Caco-2 (cell line): ENCODE measurements at regions not wholly inside any gene's neighbourhood (a gene's known extent, or its start where the extent isn't known, plus 50 kb on each side); places are given as distances from the start of the nearest gene placed in this dataset.

Experiments
- BruUV-seq: library from RNA; stranded (reverse); fragments of 400-500 nt; replicated peaks from 2 replicates; lab custom pipeline; 2021; lab: Mats Ljungman, UMichigan
- CTCF ChIA-PET: fragments of 300-600 bp; sonication (Branson Sonifier 250); formaldehyde crosslinking; loops from one replicate; lab custom pipeline; 2022; ENCODE audit warnings: antibody characterized with exemption; lab: Charles Lee
- POLR2A ChIA-PET: fragments of 300-600 bp; sonication (Branson Sonifier 250); formaldehyde crosslinking; loops from one replicate; lab custom pipeline; 2022; ENCODE audit warnings: antibody characterized with exemption; lab: Charles Lee
- DNase-seq, 2 experiments: peaks; one replicate each; pipeline versions ENCODE4 v3.0.0 to v3.0.0-alpha.2; 2020 to 2022
- H3K27me3 ChIP-seq: replicated peaks from 2 replicates; pipeline ENCODE4 v1.6.0; 2011; ENCODE audit warnings: low read length; ENCODE audit not compliant: control insufficient read depth, insufficient read depth
- H3K36me3 ChIP-seq: 2 replicates; pipeline ENCODE4 v1.5.1; 2011; ENCODE audit warnings: low read length; ENCODE audit not compliant: control insufficient read depth, insufficient read depth
- H3K4me1 ChIP-seq: fragments of 250-450 bp; sonication (Bioruptor Pico); 2 replicates; pipeline ENCODE4 v1.5.1; 2020; ENCODE audit warnings: mild to moderate bottlenecking
- H3K4me3 ChIP-seq: 2 replicates; pipeline ENCODE4 v1.5.1; 2011; ENCODE audit warnings: low read depth, mild to moderate bottlenecking, control low read depth, low read length
- H3K9me3 ChIP-seq: fragments of 250-450 bp; sonication (Bioruptor Pico); 2 replicates; pipeline ENCODE4 v1.5.1; 2020; ENCODE audit warnings: mild to moderate bottlenecking, moderate library complexity
- H3K27ac Mint-ChIP-seq: one replicate; pipeline ENCODE4 v1.8.0; 2022; ENCODE audit warnings: mixed read lengths; ENCODE audit not compliant: unreplicated experiment
- H3K27me3 Mint-ChIP-seq: one replicate; pipeline ENCODE4 v1.8.0; 2022; ENCODE audit warnings: mixed read lengths; ENCODE audit not compliant: insufficient read depth, unreplicated experiment
- H3K36me3 Mint-ChIP-seq: one replicate; pipeline ENCODE4 v1.8.0; 2022; ENCODE audit warnings: mild to moderate bottlenecking, mixed read lengths; ENCODE audit not compliant: insufficient read depth, unreplicated experiment
- H3K4me1 Mint-ChIP-seq: one replicate; pipeline ENCODE4 v1.8.0; 2022; ENCODE audit warnings: low read depth, mixed read lengths; ENCODE audit not compliant: unreplicated experiment
- H3K4me3 Mint-ChIP-seq: one replicate; pipeline ENCODE4 v1.8.0; 2022; ENCODE audit warnings: mild to moderate bottlenecking, moderate library complexity, mixed read lengths; ENCODE audit not compliant: unreplicated experiment
- H3K9me3 Mint-ChIP-seq: one replicate; pipeline ENCODE4 v1.8.0; 2022; ENCODE audit warnings: mixed read lengths; ENCODE audit not compliant: unreplicated experiment
- intact Hi-C: fragments of 100-400 bp; cut with micrococcal nuclease; formaldehyde crosslinking; loops from one replicate; pipeline ENCODE4 v1.10.0; 2022; ENCODE audit not compliant: unreplicated experiment
- TF ChIP-seq, protein P1 (sequence below), 2 experiments: fragments of 200-600 bp in 1 of 2; IDR thresholded peaks; 1 replicate in 1 of 2; 2 replicates in 1 of 2; pipeline versions ENCODE4 v1.5.1 to v1.8.0; 2011 to 2022; ENCODE audit warnings: antibody characterized with exemption in 1 of 2, control low read depth in 1 of 2, inconsistent platforms in 1 of 2, low read depth in 1 of 2, low read length in 1 of 2, mild to moderate bottlenecking in 1 of 2, moderate library complexity in 1 of 2; ENCODE audit not compliant: insufficient read depth in 1 of 2, severe bottlenecking in 1 of 2, unreplicated experiment in 1 of 2

DNA sequence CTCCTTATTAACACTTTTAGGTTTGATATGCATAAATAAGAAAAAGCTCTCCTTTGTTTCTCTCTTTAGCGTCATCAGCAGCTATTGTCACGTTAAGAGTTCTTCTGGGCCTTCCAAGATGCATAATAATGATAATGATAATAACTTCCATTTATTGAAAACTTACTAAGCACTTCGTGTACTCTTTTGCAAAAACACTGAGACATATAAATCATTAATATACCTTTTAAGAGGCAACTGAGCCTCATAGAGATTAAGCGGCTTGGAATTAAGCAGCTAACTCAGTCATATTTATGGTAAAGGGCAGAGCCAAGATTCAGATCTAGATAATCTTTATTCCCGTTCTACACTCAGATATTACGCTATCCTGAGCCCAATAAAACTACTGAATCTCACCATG, 1105.1 kb downstream of the OLFM4 start:
- TF ChIP-seq, protein P1, sequence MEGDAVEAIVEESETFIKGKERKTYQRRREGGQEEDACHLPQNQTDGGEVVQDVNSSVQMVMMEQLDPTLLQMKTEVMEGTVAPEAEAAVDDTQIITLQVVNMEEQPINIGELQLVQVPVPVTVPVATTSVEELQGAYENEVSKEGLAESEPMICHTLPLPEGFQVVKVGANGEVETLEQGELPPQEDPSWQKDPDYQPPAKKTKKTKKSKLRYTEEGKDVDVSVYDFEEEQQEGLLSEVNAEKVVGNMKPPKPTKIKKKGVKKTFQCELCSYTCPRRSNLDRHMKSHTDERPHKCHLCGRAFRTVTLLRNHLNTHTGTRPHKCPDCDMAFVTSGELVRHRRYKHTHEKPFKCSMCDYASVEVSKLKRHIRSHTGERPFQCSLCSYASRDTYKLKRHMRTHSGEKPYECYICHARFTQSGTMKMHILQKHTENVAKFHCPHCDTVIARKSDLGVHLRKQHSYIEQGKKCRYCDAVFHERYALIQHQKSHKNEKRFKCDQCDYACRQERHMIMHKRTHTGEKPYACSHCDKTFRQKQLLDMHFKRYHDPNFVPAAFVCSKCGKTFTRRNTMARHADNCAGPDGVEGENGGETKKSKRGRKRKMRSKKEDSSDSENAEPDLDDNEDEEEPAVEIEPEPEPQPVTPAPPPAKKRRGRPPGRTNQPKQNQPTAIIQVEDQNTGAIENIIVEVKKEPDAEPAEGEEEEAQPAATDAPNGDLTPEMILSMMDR (IDR thresholded peaks at IDR 0.05; ENCODE audit: insufficient read depth in 1 of 2, low read depth in 1 of 2, low read length in 1 of 2, severe bottlenecking in 1 of 2, unreplicated experiment in 1 of 2) = no peak
- Histone ChIP-seq H3K4me1 (no peaks in the 10 kb centered on the region), H3K27me3 (no peaks in the 10 kb centered on the region), H3K9me3 (no peaks in the 10 kb centered on the region), H3K4me3 (no peak overlapping the region), H3K36me3 (no peaks in the 10 kb centered on the region)
- ChIA-PET POLR2A (no interaction called here), CTCF (no interaction called here)
- Mint-ChIP-seq H3K4me3 (no peak overlapping the region), H3K27ac (no peak overlapping the region), H3K4me1 (no peaks in the 10 kb centered on the region), H3K36me3 (no peaks in the 10 kb centered on the region), H3K27me3 (peaks cover 21% of the 10 kb centered on the region), H3K9me3 (no peaks in the 10 kb centered on the region)
- intact Hi-C loops = no loop called here
- no peak for DNase-seq
- BruUV-seq = no TSS peak

DNA sequence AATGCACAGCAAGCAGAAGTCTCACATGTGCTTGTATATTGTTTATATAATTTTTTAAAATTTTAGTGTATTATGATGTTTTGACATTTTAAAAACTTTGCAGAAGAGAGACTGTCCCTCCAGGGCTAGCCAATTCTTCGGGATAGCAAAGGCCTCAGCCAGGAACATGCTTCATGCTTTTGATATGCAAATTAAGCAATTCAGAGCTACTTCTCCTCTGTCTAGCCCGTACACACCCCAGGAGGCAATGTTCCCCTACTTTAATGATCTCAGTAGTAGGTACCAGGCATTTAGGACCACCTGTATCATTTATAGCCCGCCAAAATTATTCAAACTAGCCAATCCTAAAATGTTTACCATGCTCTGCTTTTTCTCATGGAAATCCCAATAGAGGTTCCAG, 1116.2 kb downstream of the OLFM4 start:
- Mint-ChIP-seq H3K27ac (no peak overlapping the region), H3K4me1 (no peaks in the 10 kb centered on the region), H3K4me3 (no peak overlapping the region), H3K9me3 (no peaks in the 10 kb centered on the region), H3K27me3 (no peaks in the 10 kb centered on the region), H3K36me3 (no peaks in the 10 kb centered on the region)
- ChIA-PET CTCF (no interaction called here), POLR2A (no interaction called here)
- TF ChIP-seq, protein P1 (IDR thresholded peaks at IDR 0.05; ENCODE audit: insufficient read depth in 1 of 2, low read depth in 1 of 2, low read length in 1 of 2, severe bottlenecking in 1 of 2, unreplicated experiment in 1 of 2) = no peak
- Histone ChIP-seq H3K4me1 (no peaks in the 10 kb centered on the region), H3K27me3 (no peaks in the 10 kb centered on the region), H3K9me3 (no peaks in the 10 kb centered on the region), H3K36me3 (no peaks in the 10 kb centered on the region), H3K4me3 (no peak overlapping the region)
- intact Hi-C loops = no loop called here
- no TSS peak for BruUV-seq
- DNase-seq = no peak

DNA sequence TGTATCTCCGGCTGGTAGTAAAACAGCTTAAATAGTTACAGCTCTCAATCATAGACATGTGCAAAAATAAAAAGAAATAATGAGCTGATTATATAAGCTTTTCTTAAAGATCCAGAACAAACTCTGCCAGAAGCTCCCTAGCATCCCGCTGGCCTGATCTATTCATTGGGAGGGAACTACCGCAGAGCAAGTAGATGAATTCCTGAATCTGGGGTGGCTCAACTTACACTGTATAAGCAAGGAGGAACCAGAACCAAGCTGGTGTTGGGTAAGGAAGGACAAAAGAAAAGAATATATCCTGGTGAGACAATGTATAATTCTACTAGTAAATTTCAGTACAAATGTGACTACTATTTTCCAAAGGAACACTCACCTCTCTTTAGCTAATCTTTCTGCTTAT, 1122.2 kb downstream of the OLFM4 start:
- Mint-ChIP-seq H3K27ac (no peak overlapping the region), H3K9me3 (no peaks in the 10 kb centered on the region), H3K36me3 (no peaks in the 10 kb centered on the region), H3K27me3 (no peaks in the 10 kb centered on the region), H3K4me3 (no peak overlapping the region), H3K4me1 (no peaks in the 10 kb centered on the region)
- Histone ChIP-seq H3K4me1 (no peaks in the 10 kb centered on the region), H3K4me3 (no peak overlapping the region), H3K27me3 (no peaks in the 10 kb centered on the region), H3K36me3 (no peaks in the 10 kb centered on the region), H3K9me3 (no peaks in the 10 kb centered on the region)
- ChIA-PET POLR2A (no interaction called here), CTCF (no interaction called here)
- no TSS peak for BruUV-seq
- DNase-seq = no peak
- intact Hi-C loops = no loop called here
- TF ChIP-seq, protein P1 (IDR thresholded peaks at IDR 0.05; ENCODE audit: insufficient read depth in 1 of 2, low read depth in 1 of 2, low read length in 1 of 2, severe bottlenecking in 1 of 2, unreplicated experiment in 1 of 2) = no peak
